NCI-H1417 (cell line): ENCODE measurements at regions not wholly inside any gene's neighbourhood (a gene's known extent, or its start where the extent isn't known, plus 50 kb on each side); places are given as distances from the start of the nearest gene placed in this dataset.
A peak's percentile ranks its signal among the peaks of the same experiment; 100 is the strongest.

Source experiments
- DNase-seq, 3 experiments: peaks; one replicate each; lab custom pipeline; 2025; lab: John Stamatoyannopoulos, UW

DNA sequence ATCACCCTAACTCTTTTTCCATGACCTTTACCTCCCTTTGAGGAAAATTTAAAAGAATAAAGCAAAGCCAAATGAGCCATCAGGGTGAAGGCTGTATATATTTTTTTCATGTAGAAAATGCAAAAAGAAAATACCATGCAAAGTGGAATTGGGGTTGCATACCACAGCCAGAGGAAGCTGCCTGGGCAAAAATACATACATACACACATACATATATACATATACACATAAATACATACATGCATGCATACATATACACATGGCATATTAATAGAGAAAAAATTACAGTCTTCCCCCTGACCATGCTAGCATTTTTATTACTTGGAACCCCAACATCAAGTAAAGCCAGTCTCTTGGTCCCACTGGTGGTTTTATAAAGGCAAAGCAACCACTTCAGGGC, 63.7 kb upstream of the TMCO5A start:
- no peak for DNase-seq

- peak in 2 of 3 experiments; percentile 12 to 59 for DNase-seq
Observed at GRCh38 chr15:37872661-37873060, 61.8 kb upstream of the TMCO5A start.

- DNase-seq, result peak in 1 of 3 experiments; percentile 25
Observed at GRCh38 chr15:37873336-37873735, 61.1 kb upstream of the TMCO5A start.

- peak in 1 of 3 experiments; percentile 6 for DNase-seq
Observed at GRCh38 chr15:37876900-37877299, 57.5 kb upstream of the TMCO5A start.

- DNase-seq, result peak in 2 of 3 experiments; percentile 22 to 75
Observed at GRCh38 chr15:37877851-37878741, 56.3 kb upstream of the TMCO5A start.

- peak; percentile 33 to 88 (median 43) for DNase-seq
Observed at GRCh38 chr15:37880009-37880834, 54.2 kb upstream of the TMCO5A start.

DNA sequence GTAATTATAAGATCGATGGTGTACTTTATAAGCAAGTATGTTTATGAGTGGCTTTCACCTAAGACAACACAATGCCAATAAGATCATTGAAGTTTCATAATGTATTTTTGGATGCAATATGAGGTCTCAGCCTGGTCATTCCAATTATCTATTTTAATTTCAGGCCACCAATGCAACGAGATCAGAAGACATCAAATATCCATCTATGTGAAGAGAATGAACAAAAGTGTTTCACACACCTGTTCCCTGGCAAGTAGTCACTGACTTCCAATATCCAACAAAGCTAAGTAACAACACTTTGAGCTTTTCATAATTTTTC, 53.6 kb upstream of the TMCO5A start:
- DNase-seq, result no peak

DNA sequence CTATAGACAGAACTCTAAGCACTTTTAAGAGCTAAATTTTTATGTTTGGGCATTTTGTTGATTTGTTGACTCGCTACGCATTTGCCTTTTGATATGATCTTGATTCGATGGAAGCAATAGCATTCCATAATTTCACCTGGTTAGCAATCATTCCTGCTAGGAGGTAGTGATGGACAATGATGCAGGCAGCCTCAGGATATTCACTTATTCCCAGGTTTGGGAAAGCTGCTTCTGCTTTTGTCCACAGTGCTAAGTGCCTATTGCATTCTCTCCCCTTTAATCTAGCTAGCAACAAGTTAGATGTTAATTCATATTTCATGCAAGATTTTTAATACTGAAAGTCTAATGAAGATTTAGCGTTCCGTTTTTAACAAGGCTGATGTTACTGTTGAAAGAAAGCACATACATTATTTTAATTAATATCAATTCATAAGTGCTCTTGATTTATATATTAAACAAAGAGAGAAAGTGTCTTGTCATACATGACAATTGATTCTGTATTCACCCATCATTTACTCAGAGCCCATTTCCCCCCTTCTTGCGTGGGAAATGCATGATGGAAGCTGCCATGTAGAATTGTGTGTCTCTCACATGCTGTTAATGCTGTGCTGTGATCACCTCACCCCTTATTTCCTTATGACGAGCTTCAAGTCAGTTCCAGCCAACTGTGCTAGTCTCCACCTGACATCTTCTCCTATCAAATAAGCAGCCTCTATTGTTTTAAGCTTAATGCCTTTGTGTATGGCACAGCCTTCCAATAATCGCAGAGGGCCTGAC, 53.0 kb upstream of the TMCO5A start:
- peak in 1 of 3 experiments; percentile 45 for DNase-seq

- no peak for DNase-seq
Observed at GRCh38 chr15:37882640-37883039, 51.8 kb upstream of the TMCO5A start.
